Left hindlimb (tissue), 1 donor: ENCODE measurements at regions not wholly inside any gene's neighbourhood (a gene's known extent, or its start where the extent isn't known, plus 50 kb on each side); places are given as distances from the start of the nearest gene placed in this dataset.
"Not testable (repeated sequence)": the region's sequence is repeated elsewhere in the genome, so short reads cannot be mapped to it uniquely, and the experiment has no call there.

ENCODE experiments used
- DNase-seq: peaks from one replicate; pipeline ENCODE4 v3.0.0-alpha.2; 2018

DNA sequence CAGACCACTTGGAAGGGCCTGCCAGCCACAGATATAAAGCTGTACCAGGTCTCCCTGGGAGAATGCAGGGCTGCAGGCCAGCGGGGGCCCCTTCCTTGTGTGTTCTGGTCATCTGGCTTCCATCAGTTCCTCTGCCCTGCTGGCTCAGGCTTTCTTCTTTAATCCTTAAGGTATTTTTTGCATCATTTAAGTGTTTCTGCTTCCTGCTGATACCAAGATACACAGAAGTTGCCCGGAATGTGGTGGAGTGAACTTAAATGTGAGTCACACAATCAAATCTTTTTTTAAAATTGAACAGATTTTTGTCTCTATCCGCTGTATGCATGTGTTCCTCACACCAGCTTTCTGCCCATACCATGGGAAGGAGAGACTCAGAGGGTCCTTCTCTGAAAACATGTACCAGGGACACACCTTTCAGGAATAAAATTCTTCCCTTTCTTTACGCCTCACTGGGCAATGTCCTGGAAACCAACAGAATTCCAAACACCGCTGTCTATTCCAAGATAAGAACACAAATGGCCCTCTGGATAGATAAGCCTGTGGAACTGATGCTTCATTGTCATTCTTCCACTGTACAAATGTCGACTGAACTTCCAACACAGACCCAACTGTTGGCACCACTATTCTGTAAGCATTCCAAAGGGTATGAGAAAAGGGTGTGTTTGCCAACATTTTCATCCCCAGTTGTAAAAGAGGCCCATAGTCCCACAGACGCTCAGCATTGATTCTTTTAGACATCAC, 206.2 kb upstream of the MYLIP start:
- DNase-seq, result no peak

DNA sequence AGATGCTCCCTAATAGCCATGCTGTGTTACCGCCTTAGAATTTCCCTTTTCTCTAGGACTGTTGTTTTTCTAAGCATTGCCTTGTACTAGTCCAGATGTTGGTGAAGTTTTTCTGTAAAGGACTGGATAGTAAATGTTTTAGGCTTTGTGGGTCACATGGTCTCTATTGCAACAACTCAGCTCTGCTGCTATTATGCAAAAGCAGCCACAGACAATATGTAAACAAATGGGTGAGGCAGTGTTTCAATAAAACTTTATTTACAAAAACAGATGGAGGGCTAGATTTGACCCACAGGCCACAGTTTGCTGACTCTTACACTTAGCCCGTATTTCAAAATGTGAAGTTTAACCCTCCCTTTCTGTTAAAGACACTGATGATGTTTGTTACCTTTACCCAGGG, 207.6 kb upstream of the MYLIP start:
- no peak for DNase-seq

DNA sequence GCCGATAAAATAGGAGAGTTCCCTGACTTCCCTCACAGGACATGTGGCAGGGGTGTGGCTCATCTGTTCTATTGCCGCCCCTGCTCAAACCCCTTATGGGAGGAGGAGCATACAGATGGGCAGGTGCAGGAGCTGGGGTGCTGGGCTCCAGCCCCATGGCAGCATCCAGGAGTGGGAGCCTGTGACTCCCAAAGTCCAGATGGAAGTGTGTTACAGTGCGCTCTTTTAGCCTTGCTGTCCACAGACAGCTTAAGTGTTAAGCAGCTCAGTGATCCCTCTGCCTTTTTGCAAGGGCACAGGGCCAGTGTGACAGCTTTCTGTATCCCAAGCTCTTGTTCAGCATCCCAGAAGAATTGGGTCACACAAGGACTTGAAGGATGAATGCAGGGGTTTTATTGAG, 212.3 kb upstream of the MYLIP start:
- no peak for DNase-seq

DNA sequence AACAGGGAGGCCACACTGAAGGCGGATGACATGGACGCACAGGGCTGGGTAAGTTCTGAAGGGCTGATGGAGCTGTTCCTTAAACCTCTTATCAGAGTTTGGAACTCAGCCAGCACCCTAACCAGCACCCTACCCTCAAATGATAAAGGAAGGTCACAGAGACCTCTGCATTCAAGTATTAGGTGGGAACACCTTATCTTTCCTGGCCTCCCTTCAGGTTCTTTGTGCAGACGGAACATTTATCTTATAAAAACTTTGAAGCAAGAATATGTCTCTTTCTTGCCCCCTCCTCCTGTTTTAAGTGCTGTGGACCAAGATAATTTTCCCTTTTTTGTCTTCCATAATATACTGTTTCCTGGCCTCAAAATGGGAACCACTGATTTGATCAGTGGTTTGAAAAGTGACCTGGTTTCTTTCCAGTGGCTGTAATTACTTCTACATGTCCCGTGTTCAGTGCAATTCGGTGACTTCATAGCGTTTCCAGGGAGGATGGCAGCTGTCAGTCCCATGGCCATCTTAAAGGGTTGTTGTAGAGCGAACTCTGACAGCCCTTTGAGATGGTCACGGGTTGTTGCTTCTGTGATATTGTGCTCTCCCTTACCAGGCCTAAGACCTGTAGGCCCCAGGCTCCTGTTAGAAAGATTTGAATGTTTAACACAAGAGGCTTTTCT, 213.2 kb upstream of the MYLIP start:
- no peak for DNase-seq

DNA sequence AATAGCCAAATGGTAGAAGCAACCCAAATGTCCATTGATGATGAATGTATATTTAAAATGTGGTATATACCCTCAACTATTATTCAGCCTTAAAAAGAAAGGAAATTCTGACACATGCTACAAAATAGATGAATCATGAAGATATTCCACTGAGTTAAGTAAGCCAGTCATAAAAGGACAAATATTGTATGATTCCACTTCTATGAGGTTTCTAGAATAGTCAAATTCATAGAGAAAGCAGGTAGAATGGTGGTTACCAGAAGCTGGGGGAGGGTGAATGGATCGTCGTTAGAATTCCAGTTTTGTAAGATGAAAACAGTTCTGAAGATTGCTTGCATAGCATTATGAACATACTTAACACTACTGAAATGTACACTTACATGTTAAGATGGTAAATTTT, 214.3 kb upstream of the MYLIP start:
- DNase-seq, result no peak

DNA sequence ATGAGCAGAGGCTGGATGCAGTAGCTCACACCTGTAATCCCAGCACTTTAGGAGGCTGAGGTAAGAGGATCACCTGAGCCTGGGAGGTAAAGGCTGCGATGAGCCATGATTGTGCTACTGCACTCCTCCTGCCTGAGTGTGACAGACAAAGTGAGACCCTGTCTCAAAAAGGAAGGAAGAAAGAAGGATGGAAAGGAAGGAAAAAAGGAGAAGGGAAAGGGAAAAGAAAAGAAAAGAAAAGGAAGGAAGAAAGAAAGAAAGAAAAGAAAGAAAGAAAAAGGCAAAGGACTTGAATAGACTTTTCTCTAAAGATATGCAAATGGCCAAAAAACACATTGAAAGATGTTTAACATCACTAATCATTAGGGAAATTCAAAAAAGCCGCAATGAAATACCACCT, 215.3 kb upstream of the MYLIP start:
- no peak for DNase-seq

DNA sequence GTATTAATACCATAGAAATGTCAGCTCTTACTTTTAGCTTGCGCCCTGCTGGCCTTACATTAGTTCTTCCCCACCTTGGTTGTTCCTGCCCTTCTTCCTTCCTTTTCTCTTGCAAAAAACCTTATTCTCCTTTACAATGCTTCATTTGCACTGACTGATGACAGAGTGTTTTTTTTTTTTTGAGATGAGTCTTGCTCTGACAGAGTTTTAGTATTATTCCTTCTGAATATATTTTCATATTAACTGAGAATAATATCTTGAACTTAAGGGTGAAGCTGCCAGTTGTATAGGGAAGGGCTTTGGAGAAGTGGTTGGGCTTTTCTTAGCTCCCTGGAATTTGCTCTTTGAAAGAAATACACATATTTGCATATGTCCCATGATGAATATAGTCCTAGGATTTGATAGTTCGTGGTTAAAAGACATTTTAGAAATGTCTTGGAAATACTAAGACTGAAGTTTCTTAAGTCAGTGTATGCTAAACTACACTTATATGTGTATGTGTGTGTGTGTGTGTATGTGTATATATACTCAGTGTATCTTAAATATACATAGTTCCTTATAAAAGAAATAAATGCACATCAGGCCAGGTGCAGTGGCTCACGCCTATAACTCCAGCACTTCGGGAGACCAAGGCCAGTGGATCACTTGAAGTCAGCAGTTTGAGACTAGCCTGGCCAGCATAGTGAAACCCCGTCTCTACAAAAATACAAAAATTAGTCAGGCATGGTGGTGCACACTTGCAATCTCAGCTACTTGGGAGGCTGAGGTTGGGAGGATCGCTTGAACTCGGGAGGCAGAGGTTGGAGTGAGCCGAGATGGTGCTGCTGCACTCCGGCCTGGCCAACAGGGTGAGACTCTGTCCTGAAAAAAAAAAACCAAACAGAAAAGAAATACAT, 216.1 kb upstream of the MYLIP start:
- DNase-seq, result no peak

DNA sequence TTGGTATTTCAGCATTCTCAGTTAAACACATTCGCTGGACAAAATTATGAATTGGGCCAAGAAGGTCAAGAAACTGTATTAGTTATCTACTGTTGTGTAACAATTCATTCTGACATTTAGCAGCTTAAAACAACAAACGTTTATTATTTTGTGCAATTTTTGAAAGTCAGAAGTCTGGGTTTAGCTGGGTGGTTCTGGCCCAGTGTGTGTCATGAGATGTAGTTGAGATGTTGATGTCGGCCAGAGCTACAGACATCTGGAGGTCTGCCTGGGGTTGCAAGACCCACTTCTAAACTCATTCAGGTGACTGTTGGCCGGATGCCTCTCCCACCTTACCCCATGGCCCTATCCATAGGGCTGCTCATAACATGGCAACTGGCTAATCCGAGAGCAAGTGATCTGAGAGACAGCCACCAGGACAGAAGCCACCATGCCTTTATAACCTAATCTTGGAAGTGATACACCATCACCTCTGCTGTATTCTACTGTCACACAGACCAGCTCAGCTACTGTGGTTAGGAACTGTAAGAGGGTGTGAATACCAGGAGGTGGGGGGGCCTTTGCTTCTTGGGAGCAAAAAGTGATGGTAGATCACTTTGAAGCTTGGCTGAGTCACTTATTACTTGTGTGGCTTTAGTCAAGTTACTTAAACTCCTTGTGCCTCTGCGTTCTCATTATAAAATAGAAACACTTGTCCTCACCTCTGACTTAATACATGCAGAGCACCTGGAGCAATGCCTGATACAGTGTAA, 217.0 kb upstream of the MYLIP start:
- DNase-seq, result no peak

DNA sequence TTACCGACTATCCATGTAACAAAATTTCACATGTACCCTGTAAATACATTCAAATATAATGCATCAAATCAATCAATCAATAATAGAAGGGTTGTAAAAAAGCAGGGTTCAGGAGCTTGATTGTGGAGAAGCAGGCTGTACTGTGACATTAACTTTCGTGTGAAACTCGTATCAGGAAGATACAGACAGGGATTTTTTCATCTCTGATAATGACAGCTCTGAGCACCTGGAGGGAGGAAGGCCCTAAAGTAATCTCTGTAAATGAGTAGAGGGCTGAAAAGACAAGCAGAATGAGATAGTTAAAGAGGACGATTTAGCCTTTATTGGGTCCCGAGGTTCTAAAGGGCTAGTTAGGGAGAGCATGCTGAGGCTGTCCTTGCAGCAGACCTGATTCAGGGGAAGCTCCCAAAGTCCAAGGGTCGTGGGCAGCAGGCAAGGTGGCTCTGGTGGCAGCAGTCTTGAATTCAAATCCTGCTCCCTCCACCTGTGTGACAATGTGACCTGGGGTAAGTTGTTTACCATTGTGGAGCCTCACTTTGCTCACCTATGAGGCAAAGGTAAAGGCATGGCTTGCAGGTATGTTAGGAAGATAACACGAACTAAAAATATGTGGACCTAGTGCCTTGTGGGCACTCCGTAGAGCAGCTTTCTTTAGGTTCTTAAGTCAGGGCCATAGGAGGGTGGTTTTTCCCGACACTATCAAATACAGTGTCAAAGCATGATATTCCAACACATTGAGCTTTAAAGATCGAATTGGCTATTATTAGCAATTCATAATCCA, 219.4 kb upstream of the MYLIP start:
- DNase-seq, result no peak

DNA sequence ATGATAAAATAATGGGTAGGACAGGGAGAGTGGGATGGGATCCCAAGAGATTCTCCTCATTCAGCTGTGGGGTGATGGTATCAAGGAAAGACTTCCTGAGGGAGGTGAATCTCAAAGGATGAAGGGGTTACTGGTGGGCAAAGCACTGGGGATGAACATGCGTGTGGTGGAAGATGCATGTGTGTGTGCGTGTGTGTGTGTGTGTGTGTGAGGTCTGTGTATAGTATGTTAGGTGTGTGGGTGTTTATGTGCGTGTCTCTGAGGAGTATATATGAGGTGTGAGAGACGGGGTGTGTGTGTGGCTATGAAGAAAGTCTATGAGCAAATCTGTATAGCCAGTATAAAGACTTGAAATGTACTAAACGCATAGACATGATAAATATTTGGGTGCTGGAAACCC, 220.0 kb upstream of the MYLIP start:
- DNase-seq, result no peak

DNA sequence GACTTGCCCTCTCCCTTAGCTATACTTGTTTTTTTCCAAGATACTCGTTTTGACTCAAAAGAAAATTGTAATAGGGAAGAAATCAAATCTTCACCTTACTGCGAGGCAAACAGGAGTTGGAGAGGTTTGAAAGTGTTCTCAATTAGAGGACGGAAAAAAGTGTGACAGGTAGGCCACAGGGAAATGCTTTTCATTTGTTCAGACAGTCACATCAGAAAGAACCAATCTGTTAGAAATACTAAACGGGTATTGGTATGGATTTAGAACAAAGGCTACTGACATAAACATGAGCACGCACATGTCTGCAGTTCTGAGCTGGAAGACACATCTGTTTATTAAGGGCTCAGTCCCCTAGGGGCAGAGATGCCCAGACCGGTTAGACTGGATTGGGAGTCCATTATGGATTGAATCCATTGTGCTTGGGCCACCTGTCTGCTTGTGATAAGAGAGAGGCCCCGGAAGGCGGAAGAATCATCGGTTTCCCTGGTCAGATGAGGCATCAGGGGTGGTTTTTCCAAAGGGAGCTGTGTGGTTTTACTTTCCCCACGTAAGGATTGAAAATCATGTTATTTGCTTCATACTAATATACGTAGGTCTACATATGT, 220.9 kb upstream of the MYLIP start:
- DNase-seq, result no peak

DNA sequence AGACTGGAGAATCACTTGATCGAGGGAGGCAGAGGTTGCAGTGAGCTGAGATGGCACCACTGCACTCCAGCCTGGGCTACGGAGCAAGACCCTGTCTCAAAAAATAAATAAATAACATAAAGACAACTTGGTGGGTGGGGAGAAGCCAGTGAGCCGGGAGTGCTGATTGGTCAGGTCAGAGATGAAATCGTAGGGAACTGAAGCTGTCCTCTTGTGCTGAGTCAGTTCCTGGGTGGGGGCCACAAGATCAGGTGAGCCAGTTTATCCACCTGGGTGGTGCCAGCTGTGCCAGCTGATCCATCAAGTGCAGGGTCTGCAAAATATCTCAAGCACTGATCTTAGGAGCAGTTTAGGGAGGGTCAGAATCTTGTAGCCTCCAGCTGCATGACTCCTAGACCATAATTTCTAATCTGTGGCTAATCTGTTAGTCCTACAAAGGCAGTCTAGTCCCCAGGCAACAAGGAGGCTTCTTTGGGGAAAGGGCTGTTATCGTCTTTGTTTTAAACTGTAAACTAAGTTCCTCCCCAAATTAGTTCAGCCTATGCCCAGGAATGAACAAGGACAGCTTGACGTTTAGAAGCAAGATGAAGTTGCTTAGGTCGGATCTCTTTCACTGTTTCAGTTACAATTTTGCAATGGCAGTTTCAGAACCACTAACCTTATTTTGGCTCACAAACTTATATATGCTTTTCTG, 221.5 kb upstream of the MYLIP start:
- DNase-seq, result not testable (repeated sequence)

DNA sequence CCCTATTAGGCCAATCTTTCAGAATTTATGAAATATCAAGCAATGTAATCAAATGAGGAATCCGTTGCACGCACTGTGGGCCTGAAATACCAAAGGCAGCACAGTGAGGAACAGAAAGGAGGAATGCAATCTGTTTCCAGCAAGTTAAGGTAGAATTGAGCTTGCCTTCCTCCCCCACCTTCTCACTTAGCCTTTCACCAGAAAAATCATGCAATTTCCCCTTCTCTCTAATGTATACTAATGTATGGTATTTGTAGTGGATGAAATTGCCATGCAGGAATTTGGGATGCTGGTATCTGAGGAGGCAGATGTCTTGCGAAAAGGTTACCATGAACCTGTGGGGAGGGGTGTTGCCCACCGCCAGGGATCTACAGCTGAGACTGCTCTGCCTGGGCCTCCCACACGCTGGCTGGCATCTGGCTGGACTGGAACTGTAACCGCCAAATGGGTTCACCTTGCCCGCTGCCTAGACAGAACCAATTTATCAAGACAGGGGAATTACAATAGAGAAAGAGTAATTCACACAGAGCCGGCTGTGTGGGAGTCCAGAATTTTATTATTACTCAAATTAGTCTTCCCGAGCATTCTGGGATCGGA, 222.4 kb upstream of the MYLIP start:
- DNase-seq, result no peak

DNA sequence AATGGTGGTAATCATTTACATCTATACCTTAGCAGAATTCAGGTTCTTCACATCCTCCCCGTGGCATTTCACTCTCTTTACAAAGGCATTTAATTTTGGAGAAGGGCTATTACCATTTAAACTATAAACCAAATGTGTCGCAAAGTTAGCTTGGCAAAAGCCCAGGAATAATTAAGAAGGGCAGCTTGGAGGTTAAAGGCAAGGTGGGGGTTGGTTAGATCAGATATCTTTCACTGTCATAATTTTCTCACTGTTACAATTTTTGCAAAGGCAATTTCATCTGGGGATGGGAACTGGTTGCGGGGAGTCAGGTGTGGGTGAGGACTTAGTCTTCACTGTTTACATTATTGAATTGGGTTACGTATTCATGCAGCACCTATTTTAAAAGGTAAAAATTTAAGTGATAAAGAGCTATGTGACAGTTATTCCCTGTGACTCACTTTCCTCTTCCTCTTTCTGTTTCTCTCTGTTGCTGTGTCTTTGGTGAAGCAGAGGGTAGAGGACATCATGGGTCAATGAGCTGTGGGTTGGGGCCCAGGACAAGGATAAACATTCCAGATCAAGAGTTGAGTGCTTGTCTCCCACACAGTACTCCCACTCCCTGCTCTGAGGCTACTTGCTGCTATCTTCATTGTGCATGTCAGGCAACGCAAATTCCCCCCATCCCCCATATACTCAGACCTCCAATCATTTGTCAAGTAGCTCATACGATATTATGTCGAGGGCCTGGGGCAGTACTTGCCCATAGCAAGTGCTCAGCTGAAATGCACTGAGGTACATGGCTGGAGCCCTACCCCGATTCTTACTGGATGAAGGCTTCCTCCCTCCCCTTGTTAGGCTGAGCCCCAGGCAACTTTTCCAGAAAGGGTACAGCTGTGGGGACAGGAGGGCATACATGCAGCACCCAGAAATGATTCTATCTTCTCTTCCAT, 223.1 kb upstream of the MYLIP start:
- DNase-seq, result no peak

DNA sequence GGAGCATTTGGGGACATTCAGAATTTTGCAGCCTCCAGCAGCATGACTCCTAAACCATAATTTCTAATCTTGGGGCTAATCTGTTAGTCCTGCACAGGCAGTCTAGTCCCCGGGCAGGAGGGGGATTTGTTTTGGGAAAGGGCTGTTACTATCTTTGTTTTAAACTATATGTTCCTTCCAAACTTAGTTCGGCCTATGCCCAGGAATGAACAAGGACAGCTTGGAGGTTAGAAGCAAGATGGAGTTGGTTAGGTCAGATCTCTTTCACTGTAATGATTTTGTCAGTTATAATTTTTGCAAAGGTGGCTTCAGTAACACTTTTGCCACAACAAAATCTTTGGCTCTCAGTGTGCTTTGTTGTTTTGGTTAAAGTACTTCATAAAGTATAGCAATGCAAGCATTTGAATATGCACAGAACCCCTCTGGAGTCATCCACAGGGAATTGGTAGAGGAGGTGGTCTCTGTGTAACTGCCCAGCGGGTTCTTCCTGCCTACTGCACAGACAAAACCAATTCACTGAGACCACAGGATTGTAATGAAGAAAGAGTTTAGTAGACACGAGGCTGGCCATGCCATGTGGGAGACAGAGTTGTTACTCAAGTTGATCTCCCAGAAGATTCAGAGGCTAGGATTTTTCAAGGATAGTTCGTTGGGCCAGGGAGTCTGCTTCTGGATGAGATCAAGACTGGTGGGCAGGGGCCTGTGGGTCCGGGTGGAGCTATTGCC, 224.1 kb upstream of the MYLIP start:
- DNase-seq, result no peak

DNA sequence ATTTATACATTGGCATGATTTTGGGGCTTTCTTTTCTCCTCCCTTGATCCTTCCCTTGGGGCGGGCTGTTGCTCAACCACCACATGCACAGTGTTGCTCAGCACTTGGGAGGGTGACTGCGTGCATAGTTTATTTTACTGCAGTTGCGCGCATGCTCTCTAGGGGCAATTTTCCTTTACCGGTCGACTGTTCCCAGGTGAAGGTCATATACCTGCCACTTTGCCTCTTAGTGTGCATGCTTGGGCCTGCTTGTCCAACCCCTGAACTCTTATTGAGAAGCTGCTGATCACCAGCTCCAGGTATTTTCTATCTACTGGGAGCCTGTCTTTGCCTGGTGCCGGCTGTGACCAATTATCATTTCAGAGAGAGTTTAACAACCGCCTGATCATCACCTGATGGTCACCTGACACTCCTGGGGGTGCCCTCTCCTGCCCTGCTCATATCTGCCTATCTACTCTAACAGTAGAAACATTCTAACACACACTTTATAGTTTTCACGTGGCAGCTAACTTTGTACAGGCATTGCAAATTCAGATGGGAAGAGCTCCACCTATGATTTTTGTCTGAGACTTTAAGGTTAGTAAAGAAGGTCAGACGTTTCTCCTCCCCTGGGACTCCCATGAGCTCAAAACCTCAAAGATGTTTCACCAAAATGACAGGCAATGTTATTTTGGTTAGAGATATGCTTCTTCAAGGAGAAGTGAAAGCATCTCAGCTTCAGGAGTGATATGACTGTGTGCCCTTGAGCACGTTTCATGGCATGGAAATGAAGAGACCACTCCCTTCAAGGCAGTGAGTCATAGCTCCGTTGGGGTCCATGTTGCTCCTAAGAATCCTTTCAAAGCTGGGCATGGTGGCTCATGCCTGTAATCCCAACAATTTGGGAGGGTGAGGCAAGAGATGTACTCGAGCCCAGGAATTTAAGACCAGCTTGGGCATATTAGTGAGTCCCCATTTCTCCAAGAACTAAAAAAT, 227.5 kb upstream of the MYLIP start:
- no peak for DNase-seq

DNA sequence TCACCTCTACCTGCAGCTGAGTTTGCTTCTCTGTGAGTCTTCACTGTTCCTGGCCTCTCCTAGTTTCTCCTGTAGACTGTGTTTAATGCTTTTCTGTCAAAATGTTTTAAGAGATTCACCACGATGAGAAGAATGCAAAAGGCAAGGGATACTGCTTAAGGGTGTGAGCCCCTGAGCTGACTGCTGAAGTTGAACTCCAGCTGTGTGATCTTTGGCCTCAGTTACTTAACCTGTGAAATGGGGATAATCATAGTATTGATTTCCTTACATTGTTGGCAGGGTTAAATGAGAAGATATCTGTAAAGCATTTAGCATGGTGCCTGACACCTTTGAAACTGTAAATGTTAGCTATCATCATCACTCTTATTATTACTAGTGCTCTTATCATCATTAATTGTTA, 230.2 kb upstream of the MYLIP start:
- DNase-seq, result no peak
